Immature natural killer cell (primary cell): ENCODE measurements at regions not wholly inside any gene's neighbourhood (a gene's known extent, or its start where the extent isn't known, plus 50 kb on each side); places are given as distances from the start of the nearest gene placed in this dataset.
"Not testable (repeated sequence)": the region's sequence is repeated elsewhere in the genome, so short reads cannot be mapped to it uniquely, and the experiment has no call there.

Experiments used
- DNase-seq, 3 donors: peaks; one replicate each; pipeline ENCODE4 v3.0.0; 2022; ENCODE audit warnings: mixed read lengths in 1 of 3
- H3K27ac Mint-ChIP-seq, 6 donors: one replicate each; pipeline ENCODE4 v1.8.0; 2020; ENCODE audit warnings: mixed read lengths in 6 of 6, mild to moderate bottlenecking in 5 of 6, inconsistent platforms in 4 of 6, moderate library complexity in 3 of 6
- H3K27me3 Mint-ChIP-seq, 3 donors: one replicate each; pipeline ENCODE4 v1.8.0; 2020 to 2021; ENCODE audit warnings: low read depth in 3 of 3, mild to moderate bottlenecking in 3 of 3, mixed read lengths in 3 of 3, moderate library complexity in 3 of 3, inconsistent platforms in 1 of 3
- H3K36me3 Mint-ChIP-seq, 3 donors: one replicate each; pipeline ENCODE4 v1.8.0; 2020; ENCODE audit warnings: mixed read lengths in 3 of 3, inconsistent platforms in 2 of 3, mild to moderate bottlenecking in 2 of 3
- H3K4me1 Mint-ChIP-seq, 2 donors: one replicate each; pipeline ENCODE4 v1.8.0; 2020; ENCODE audit warnings: inconsistent platforms in 2 of 2, mild to moderate bottlenecking in 2 of 2, mixed read lengths in 2 of 2, moderate library complexity in 1 of 2
- H3K4me3 Mint-ChIP-seq, 5 donors: one replicate each; pipeline ENCODE4 v1.8.0; 2020; ENCODE audit warnings: mild to moderate bottlenecking in 5 of 5, mixed read lengths in 5 of 5, inconsistent platforms in 3 of 5, moderate library complexity in 3 of 5
- H3K9me3 Mint-ChIP-seq, 6 donors: one replicate each; pipeline ENCODE4 v1.8.0; 2020; ENCODE audit warnings: mild to moderate bottlenecking in 6 of 6, mixed read lengths in 6 of 6, inconsistent platforms in 4 of 6, moderate library complexity in 3 of 6

- DNase-seq = no peak
- no peaks in the 10 kb centered on the region for H3K4me1 Mint-ChIP-seq
- H3K4me3 Mint-ChIP-seq = no peak overlapping the region
- H3K36me3 Mint-ChIP-seq = peaks cover 0 to 13% (median 4%) of the 10 kb centered on the region in 3 donors
- H3K27me3 Mint-ChIP-seq = peaks cover 5 to 9% (median 9%) of the 10 kb centered on the region in 3 donors
- H3K27ac Mint-ChIP-seq = no peak overlapping the region
- H3K9me3 Mint-ChIP-seq = peaks cover 4 to 17% (median 8%) of the 10 kb centered on the region in 6 donors
Measured at GRCh38 chr1:19554090-19554489, 68.8 kb upstream of the CAPZB start.

- H3K4me1 Mint-ChIP-seq = no peaks in the 10 kb centered on the region
Measured at GRCh38 chr1:19552291-19553010, 67.1 kb upstream of the CAPZB start.

GRCh38 chr1:19551837-19552236 lies 66.5 kb upstream of the CAPZB start:
- not testable (repeated sequence) for H3K4me3 Mint-ChIP-seq, H3K4me1 Mint-ChIP-seq, H3K27me3 Mint-ChIP-seq, H3K27ac Mint-ChIP-seq, DNase-seq
- peaks cover 9 to 34% (median 18%) of the 10 kb centered on the region in 6 donors for H3K9me3 Mint-ChIP-seq
- peaks cover 4 to 16% (median 8%) of the 10 kb centered on the region in 3 donors for H3K36me3 Mint-ChIP-seq

More at GRCh38 chr1:19552291-19553010, 67.1 kb upstream of the CAPZB start:
- DNase-seq = no peak
- peaks cover 3 to 8% (median 5%) of the 10 kb centered on the region in 3 donors for H3K27me3 Mint-ChIP-seq
- H3K9me3 Mint-ChIP-seq = peaks cover 9 to 30% (median 14%) of the 10 kb centered on the region in 6 donors
- H3K27ac Mint-ChIP-seq = peak overlapping the region in 1 of 6 donors; percentile 24
- peaks cover 4 to 16% (median 8%) of the 10 kb centered on the region in 3 donors for H3K36me3 Mint-ChIP-seq
- H3K4me3 Mint-ChIP-seq = no peak overlapping the region

GRCh38 chr1:19550437-19550836 lies 65.1 kb upstream of the CAPZB start:
- H3K36me3 Mint-ChIP-seq = peaks cover 12 to 21% (median 16%) of the 10 kb centered on the region in 3 donors
- H3K27me3 Mint-ChIP-seq, H3K4me1 Mint-ChIP-seq, DNase-seq, H3K27ac Mint-ChIP-seq, H3K4me3 Mint-ChIP-seq: not testable (repeated sequence)
- peaks cover 18 to 48% (median 31%) of the 10 kb centered on the region in 6 donors for H3K9me3 Mint-ChIP-seq

- peaks cover 24 to 49% (median 35%) of the 10 kb centered on the region in 6 donors for H3K9me3 Mint-ChIP-seq
- H3K4me3 Mint-ChIP-seq = no peak overlapping the region
- no peaks in the 10 kb centered on the region for H3K4me1 Mint-ChIP-seq
- H3K36me3 Mint-ChIP-seq = peaks cover 9 to 22% (median 12%) of the 10 kb centered on the region in 3 donors
- no peak for DNase-seq
- no peak overlapping the region for H3K27ac Mint-ChIP-seq
- peaks cover 3 to 11% (median 8%) of the 10 kb centered on the region in 3 donors for H3K27me3 Mint-ChIP-seq
Measured at GRCh38 chr1:19547814-19548213, 62.5 kb upstream of the CAPZB start.

GRCh38 chr1:19536519-19536918 lies 51.2 kb upstream of the CAPZB start:
- Mint-ChIP-seq H3K4me3 (no peak overlapping the region), H3K27me3 (peaks cover 1 to 3% (median 2%) of the 10 kb centered on the region in 3 donors), H3K4me1 (peaks cover 0 to 3% of the 10 kb centered on the region in 2 donors), H3K27ac (no peak overlapping the region), H3K36me3 (no peaks in the 10 kb centered on the region), H3K9me3 (peaks cover 0 to 5% (median 2%) of the 10 kb centered on the region in 6 donors)
- DNase-seq = no peak

- no peak overlapping the region for H3K4me3 Mint-ChIP-seq
- peaks cover 0 to 3% of the 10 kb centered on the region in 2 donors for H3K4me1 Mint-ChIP-seq
- DNase-seq = no peak
- no peak overlapping the region for H3K27ac Mint-ChIP-seq
- peaks cover 0 to 3% (median 0%) of the 10 kb centered on the region in 3 donors for H3K36me3 Mint-ChIP-seq
- peaks cover 1 to 3% (median 2%) of the 10 kb centered on the region in 3 donors for H3K27me3 Mint-ChIP-seq
- peaks cover 0 to 5% (median 2%) of the 10 kb centered on the region in 6 donors for H3K9me3 Mint-ChIP-seq
Measured at GRCh38 chr1:19535214-19535613, 49.9 kb upstream of the CAPZB start.
